ENCODE measurements at regions not wholly inside any gene's neighbourhood (a gene's known extent, or its start where the extent isn't known, plus 50 kb on each side); places are given as distances from the start of the nearest gene placed in this dataset.
"Not testable (repeated sequence)": the region's sequence is repeated elsewhere in the genome, so short reads cannot be mapped to it uniquely, and the experiment has no call there.

GRCh38 chr5:75843319-75843718 is 126.1 kb upstream of the POC5 start:
- no peak for DNase-seq (ENCODE audit: low spot score)

- no peak for DNase-seq (ENCODE audit: low spot score)
These were observed 122.3 kb upstream of the POC5 start for GRCh38 chr5:75839547-75839946.

- DNase-seq (ENCODE audit: low spot score): no peak
These were observed 120.1 kb upstream of the POC5 start for GRCh38 chr5:75837258-75837841.

GRCh38 chr5:75831561-75831960 is 114.3 kb upstream of the POC5 start:
- DNase-seq (ENCODE audit: low spot score): no peak

GRCh38 chr5:75828029-75828428 is 110.8 kb upstream of the POC5 start:
- DNase-seq (ENCODE audit: low spot score): no peak

- no peak for DNase-seq (ENCODE audit: low spot score)
These were observed 107.1 kb upstream of the POC5 start for GRCh38 chr5:75824323-75824722.

GRCh38 chr5:75823811-75824210 is 106.6 kb upstream of the POC5 start:
- no peak for DNase-seq (ENCODE audit: low spot score)

GRCh38 chr5:75818661-75819060 is 101.4 kb upstream of the POC5 start:
- DNase-seq (ENCODE audit: low spot score): no peak

GRCh38 chr5:75799695-75800094 is 82.5 kb upstream of the POC5 start:
- not testable (repeated sequence) for DNase-seq (ENCODE audit: low spot score)

GRCh38 chr5:75769338-75769737 is 52.1 kb upstream of the POC5 start:
- DNase-seq (ENCODE audit: low spot score): not testable (repeated sequence)
